H9 (cell line): ENCODE measurements at regions not wholly inside any gene's neighbourhood (a gene's known extent, or its start where the extent isn't known, plus 50 kb on each side); places are given as distances from the start of the nearest gene placed in this dataset.
A peak's percentile ranks its signal among the peaks of the same experiment; 100 is the strongest.
"Not testable (repeated sequence)": the region's sequence is repeated elsewhere in the genome, so short reads cannot be mapped to it uniquely, and the experiment has no call there.

Source experiments
- DNase-seq: peaks from one replicate; pipeline ENCODE4 v3.0.0-alpha.2; 2017
- H2AFZ ChIP-seq: one replicate; pipeline ENCODE4 v1.6.1; 2013; ENCODE audit warnings: mild to moderate bottlenecking, low read length, control low read depth, moderate library complexity
- H2AK5ac ChIP-seq: 2 replicates; pipeline ENCODE4 v1.6.1; 2013; ENCODE audit warnings: low read length, control low read depth, mixed read lengths; ENCODE audit not compliant: insufficient read length
- H2BK120ac ChIP-seq: one replicate; pipeline ENCODE4 v1.6.1; 2013; ENCODE audit warnings: low read depth, mild to moderate bottlenecking, low read length, control low read depth, inconsistent platforms; ENCODE audit not compliant: poor library complexity, severe bottlenecking
- H2BK12ac ChIP-seq: 2 replicates; pipeline ENCODE4 v1.6.1; 2013; ENCODE audit warnings: low read length, control low read depth, mixed read lengths, low read depth; ENCODE audit not compliant: insufficient read length
- H2BK15ac ChIP-seq: 2 replicates; pipeline ENCODE4 v1.6.1; 2013; ENCODE audit warnings: low read depth, low read length, control low read depth
- H2BK20ac ChIP-seq: one replicate; pipeline ENCODE4 v1.6.1; 2013; ENCODE audit warnings: low read depth, mild to moderate bottlenecking, low read length, control low read depth, inconsistent platforms; ENCODE audit not compliant: poor library complexity, severe bottlenecking
- H2BK5ac ChIP-seq: 2 replicates; pipeline ENCODE4 v1.6.1; 2013; ENCODE audit warnings: low read length, control low read depth, mixed read lengths; ENCODE audit not compliant: insufficient read length
- H3K14ac ChIP-seq: 2 replicates; pipeline ENCODE4 v1.6.1; 2013; ENCODE audit warnings: low read length, control low read depth; ENCODE audit not compliant: insufficient read depth
- H3K18ac ChIP-seq: 2 replicates; pipeline ENCODE4 v1.6.1; 2013; ENCODE audit warnings: low read depth, mild to moderate bottlenecking, mixed read lengths, low read length, control low read depth; ENCODE audit not compliant: insufficient read length
- H3K23ac ChIP-seq: 2 replicates; pipeline ENCODE4 v1.6.1; 2013; ENCODE audit warnings: low read length, control low read depth, mixed read lengths, low read depth; ENCODE audit not compliant: insufficient read length
- H3K23me2 ChIP-seq: 2 replicates; pipeline ENCODE4 v1.6.1; 2013; ENCODE audit warnings: low read depth, mild to moderate bottlenecking, mixed read lengths, low read length, control low read depth; ENCODE audit not compliant: insufficient read length, poor library complexity, severe bottlenecking
- H3K27ac ChIP-seq: 2 replicates; pipeline ENCODE4 v1.5.1; 2013; ENCODE audit warnings: low read length, control low read depth, mixed read lengths, low read depth; ENCODE audit not compliant: insufficient read length
- H3K27me3 ChIP-seq: 2 replicates; pipeline ENCODE4 v1.6.1; 2013; ENCODE audit warnings: low read length, control low read depth, inconsistent platforms; ENCODE audit not compliant: insufficient read depth
- H3K4ac ChIP-seq: 2 replicates; pipeline ENCODE4 v1.6.1; 2013; ENCODE audit warnings: low read depth, mild to moderate bottlenecking, control low read depth, inconsistent platforms, low read length, moderate library complexity
- H3K4me1 ChIP-seq: 2 replicates; pipeline ENCODE4 v1.6.1; 2013; ENCODE audit warnings: low read length, control low read depth, inconsistent platforms; ENCODE audit not compliant: insufficient read depth
- H3K4me2 ChIP-seq: 2 replicates; pipeline ENCODE4 v1.6.1; 2013; ENCODE audit warnings: low read length, control low read depth, mixed read lengths; ENCODE audit not compliant: insufficient read length, insufficient read depth
- H3K56ac ChIP-seq: 2 replicates; pipeline ENCODE4 v1.6.1; 2013; ENCODE audit warnings: low read depth, mild to moderate bottlenecking, mixed read lengths, low read length, control low read depth; ENCODE audit not compliant: insufficient read length
- H3K79me1 ChIP-seq: 2 replicates; pipeline ENCODE4 v1.6.1; 2013; ENCODE audit warnings: low read depth, mild to moderate bottlenecking, moderate library complexity, low read length, control low read depth, inconsistent platforms; ENCODE audit not compliant: insufficient read depth, poor library complexity, severe bottlenecking
- H3K79me2 ChIP-seq: 2 replicates; pipeline ENCODE4 v1.6.1; 2013; ENCODE audit warnings: low read length, control low read depth, inconsistent platforms; ENCODE audit not compliant: insufficient read depth
- H3K9ac ChIP-seq: 2 replicates; pipeline ENCODE4 v1.6.1; 2013; ENCODE audit warnings: low read length, control low read depth, mixed read lengths; ENCODE audit not compliant: insufficient read length; ENCODE audit errors: extremely low read depth
- H3K9me3 ChIP-seq: one replicate; pipeline ENCODE4 v1.6.1; 2013; ENCODE audit warnings: low read depth, low read length, inconsistent platforms; ENCODE audit not compliant: control insufficient read depth
- H3T11ph ChIP-seq: one replicate; pipeline ENCODE4 v1.6.1; 2013; ENCODE audit warnings: mild to moderate bottlenecking, low read length, control low read depth, inconsistent platforms
- H4K20me1 ChIP-seq: one replicate; pipeline ENCODE4 v1.6.1; 2013; ENCODE audit not compliant: control insufficient read depth, insufficient read length, insufficient read depth
- H4K5ac ChIP-seq: 2 replicates; pipeline ENCODE4 v1.6.1; 2013; ENCODE audit warnings: low read depth, mild to moderate bottlenecking, mixed read lengths, low read length, control low read depth; ENCODE audit not compliant: insufficient read length
- H4K8ac ChIP-seq: replicated peaks from 2 replicates; pipeline ENCODE4 v1.6.1; 2013; ENCODE audit warnings: low read length, control low read depth, mixed read lengths, low read depth; ENCODE audit not compliant: insufficient read length
- H4K91ac ChIP-seq: 2 replicates; pipeline ENCODE4 v1.6.1; 2013; ENCODE audit warnings: low read depth, mild to moderate bottlenecking, moderate library complexity, mixed read lengths, low read length, control low read depth; ENCODE audit not compliant: insufficient read length
- H3K27ac Mint-ChIP-seq, 3 experiments: 2 replicates in 2 of 3; 3 replicates in 1 of 3; pipeline ENCODE4 v1.8.0; 2020 to 2021; ENCODE audit warnings: mixed read lengths in 3 of 3, mild to moderate bottlenecking in 1 of 3, moderate library complexity in 1 of 3
- H3K27me3 Mint-ChIP-seq: 2 replicates; pipeline ENCODE4 v1.8.0; 2021; ENCODE audit warnings: low read depth, mild to moderate bottlenecking, moderate library complexity, mixed read lengths
- H3K36me3 Mint-ChIP-seq, 3 experiments: 2 replicates in 2 of 3; 3 replicates in 1 of 3; pipeline ENCODE4 v1.8.0; 2020 to 2021; ENCODE audit warnings: low read depth in 3 of 3, mixed read lengths in 3 of 3; ENCODE audit not compliant: insufficient read depth in 1 of 3
- H3K4me1 Mint-ChIP-seq, 2 experiments: 2 replicates each; pipeline ENCODE4 v1.8.0; 2020; ENCODE audit warnings: mixed read lengths in 2 of 2
- H3K4me3 Mint-ChIP-seq, 2 experiments: 2 replicates in 1 of 2; 3 replicates in 1 of 2; pipeline ENCODE4 v1.8.0; 2020 to 2021; ENCODE audit warnings: mild to moderate bottlenecking in 2 of 2, mixed read lengths in 2 of 2, moderate library complexity in 1 of 2
- H3K9me3 Mint-ChIP-seq, 2 experiments: 2 replicates in 1 of 2; 3 replicates in 1 of 2; pipeline ENCODE4 v1.8.0; 2020; ENCODE audit warnings: mild to moderate bottlenecking in 2 of 2, mixed read lengths in 2 of 2, moderate library complexity in 1 of 2
- WGBS: extraction: QIAGEN DNeasy Blood & Tissue Kit; methylation state at CpG from one replicate; pipeline ENCODE4 v1.1.7; 2013; ENCODE audit warnings: missing lambda C conversion rate, low lambda C conversion rate, mixed read lengths; ENCODE audit not compliant: insufficient read length; ENCODE audit errors: extremely low coverage; 5-methylcytosine and 5-hydroxymethylcytosine counted together
- TF ChIP-seq, protein P1 (sequence below): fragments of 200-600 bp; sonication (generic); conservative IDR thresholded peaks from 3 replicates; pipeline ENCODE4 v1.8.0; 2021; ENCODE audit warnings: antibody characterized with exemption, mild to moderate bottlenecking

DNA sequence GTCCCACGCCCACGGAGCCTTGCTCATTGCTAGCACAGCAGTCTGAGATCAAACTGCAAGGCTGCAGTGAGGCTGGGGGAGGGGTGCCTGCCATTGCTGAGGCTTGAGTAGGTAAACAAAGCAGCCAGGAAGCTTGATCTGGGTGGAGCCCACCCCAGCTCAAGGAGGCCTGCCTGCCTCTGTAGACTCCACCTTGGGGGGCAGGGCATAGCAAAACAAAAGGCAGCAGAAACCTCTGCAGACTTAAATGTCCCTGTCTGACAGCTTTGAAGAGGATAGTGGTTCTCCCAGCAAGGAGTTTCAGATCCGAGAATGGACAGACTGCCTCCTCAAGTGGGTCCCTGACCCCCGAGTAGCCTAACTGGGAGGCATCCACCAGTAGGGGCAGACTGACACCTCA is 239.7 kb downstream of the DAD1 start:
- H3K23me2 ChIP-seq, H2AFZ ChIP-seq, H4K8ac ChIP-seq, H3K4me1 ChIP-seq, H3K4ac ChIP-seq, H2AK5ac ChIP-seq, H3K4me3 Mint-ChIP-seq, H4K5ac ChIP-seq, H3K9ac ChIP-seq, H3K27ac Mint-ChIP-seq, H2BK15ac ChIP-seq, H3K14ac ChIP-seq, H3K23ac ChIP-seq, H3K56ac ChIP-seq, H2BK5ac ChIP-seq, H3K79me2 ChIP-seq, H3K79me1 ChIP-seq, H4K91ac ChIP-seq, H3K27me3 Mint-ChIP-seq, H3T11ph ChIP-seq, H3K27ac ChIP-seq, H3K9me3 ChIP-seq, H2BK12ac ChIP-seq, H3K4me2 ChIP-seq, H4K20me1 ChIP-seq, H3K18ac ChIP-seq, H3K27me3 ChIP-seq, H3K4me1 Mint-ChIP-seq, H2BK120ac ChIP-seq, H2BK20ac ChIP-seq: not testable (repeated sequence)
- TF ChIP-seq, protein P1, sequence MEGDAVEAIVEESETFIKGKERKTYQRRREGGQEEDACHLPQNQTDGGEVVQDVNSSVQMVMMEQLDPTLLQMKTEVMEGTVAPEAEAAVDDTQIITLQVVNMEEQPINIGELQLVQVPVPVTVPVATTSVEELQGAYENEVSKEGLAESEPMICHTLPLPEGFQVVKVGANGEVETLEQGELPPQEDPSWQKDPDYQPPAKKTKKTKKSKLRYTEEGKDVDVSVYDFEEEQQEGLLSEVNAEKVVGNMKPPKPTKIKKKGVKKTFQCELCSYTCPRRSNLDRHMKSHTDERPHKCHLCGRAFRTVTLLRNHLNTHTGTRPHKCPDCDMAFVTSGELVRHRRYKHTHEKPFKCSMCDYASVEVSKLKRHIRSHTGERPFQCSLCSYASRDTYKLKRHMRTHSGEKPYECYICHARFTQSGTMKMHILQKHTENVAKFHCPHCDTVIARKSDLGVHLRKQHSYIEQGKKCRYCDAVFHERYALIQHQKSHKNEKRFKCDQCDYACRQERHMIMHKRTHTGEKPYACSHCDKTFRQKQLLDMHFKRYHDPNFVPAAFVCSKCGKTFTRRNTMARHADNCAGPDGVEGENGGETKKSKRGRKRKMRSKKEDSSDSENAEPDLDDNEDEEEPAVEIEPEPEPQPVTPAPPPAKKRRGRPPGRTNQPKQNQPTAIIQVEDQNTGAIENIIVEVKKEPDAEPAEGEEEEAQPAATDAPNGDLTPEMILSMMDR = peak; percentile 26; the same call in 2 of the 3 replicates
- Mint-ChIP-seq H3K36me3 (peaks cover 8 to 28% (median 15%) of the 10 kb centered on the region in 3 experiments), H3K9me3 (peaks cover 30 to 43% of the 10 kb centered on the region in 2 experiments)
- no CpG with 5 or more reads among the region's 4 CpGs for WGBS
- peak; percentile 37 for DNase-seq
